Breast epithelium (tissue), 4 donors: ENCODE measurements at regions not wholly inside any gene's neighbourhood (a gene's known extent, or its start where the extent isn't known, plus 50 kb on each side); places are given as distances from the start of the nearest gene placed in this dataset.
A peak's percentile ranks its signal among the peaks of the same experiment; 100 is the strongest.
"Not testable (repeated sequence)": the region's sequence is repeated elsewhere in the genome, so short reads cannot be mapped to it uniquely, and the experiment has no call there.

ENCODE experiments used
- DNase-seq, 2 donors: peaks; one replicate each; pipeline ENCODE4 v3.0.0-alpha.2; 2019; ENCODE audit warnings: low spot score in 2 of 2
- H3K27ac ChIP-seq, 2 donors: fragments of 200-600 bp; sonication (generic) in 1 of 2; one replicate each; pipeline ENCODE4 v1.5.1; 2016 to 2019; ENCODE audit warnings: mild to moderate bottlenecking in 1 of 2
- H3K27me3 ChIP-seq, 2 donors: fragments of 200-600 bp; sonication (generic) in 1 of 2; one replicate each; pipeline versions ENCODE4 v1.5.1 to v1.6.0; 2017 to 2019; ENCODE audit warnings: control low read depth in 1 of 2, mild to moderate bottlenecking in 1 of 2
- H3K36me3 ChIP-seq: fragments of 200-600 bp; one replicate; pipeline ENCODE4 v1.5.1; 2019
- H3K4me1 ChIP-seq, 2 donors: fragments of 200-600 bp; sonication (generic); one replicate each; pipeline ENCODE4 v1.5.1; 2016 to 2019; ENCODE audit warnings: control low read depth in 1 of 2
- H3K4me3 ChIP-seq, 3 donors: fragments of 200-600 bp; sonication (generic); 1 replicate in 2 of 3; 2 replicates in 1 of 3; pipeline ENCODE4 v1.5.1; 2016 to 2019; ENCODE audit warnings: mild to moderate bottlenecking in 3 of 3, moderate library complexity in 2 of 3
- H3K9me3 ChIP-seq, 2 donors: fragments of 200-600 bp; sonication (generic) in 1 of 2; one replicate each; pipeline ENCODE4 v1.5.1; 2016 to 2019; ENCODE audit warnings: control low read depth in 1 of 2
- CTCF ChIP-seq, 3 donors: fragments of 450-650 bp; IDR thresholded peaks; one replicate each; pipeline ENCODE4 v1.5.1; 2016 to 2017; ENCODE audit warnings: antibody characterized with exemption in 3 of 3, mild to moderate bottlenecking in 3 of 3, moderate library complexity in 3 of 3
- POLR2A ChIP-seq: fragments of 450-650 bp; IDR thresholded peaks from one replicate; pipeline ENCODE4 v1.6.1; 2016; ENCODE audit warnings: antibody characterized with exemption, mild to moderate bottlenecking, moderate library complexity
- POLR2AphosphoS5 ChIP-seq, 3 donors: sonication (generic); formaldehyde crosslinking; IDR thresholded peaks; one replicate each; pipeline ENCODE4 v1.6.1; 2017; ENCODE audit warnings: antibody characterized with exemption in 3 of 3
- intact Hi-C: fragments of 100-400 bp; cut with DNase I; formaldehyde crosslinking; loops from one replicate; pipeline ENCODE4 v1.15.1; 2023; ENCODE audit warnings: low total_unique reads

- no peaks in the 10 kb centered on the region for H3K9me3 ChIP-seq
- DNase-seq, result no peak
- intact Hi-C loops, result no loop called here
- H3K27me3 ChIP-seq, result no peaks in the 10 kb centered on the region
- no peak overlapping the region for H3K4me3 ChIP-seq
- H3K36me3 ChIP-seq, result no peaks in the 10 kb centered on the region
- no peak overlapping the region for H3K27ac ChIP-seq
- TF ChIP-seq POLR2A (no peak), CTCF (IDR thresholded peaks at IDR 0.05) (no peak), POLR2AphosphoS5 (IDR thresholded peaks at IDR 0.05) (no peak)
- H3K4me1 ChIP-seq, result no peaks in the 10 kb centered on the region
Observed at GRCh38 chr1:115440733-115441132, 102.7 kb upstream of the NGF start.

- H3K4me3 ChIP-seq, intact Hi-C loops, H3K27me3 ChIP-seq: not testable (repeated sequence)
Observed at GRCh38 chr1:115439520-115439919, 101.5 kb upstream of the NGF start.

GRCh38 chr1:115437196-115437595 is 99.1 kb upstream of the NGF start:
- no peak for TF ChIP-seq POLR2AphosphoS5 (IDR thresholded peaks at IDR 0.05)
- no peak for TF ChIP-seq POLR2A
- no peak for TF ChIP-seq CTCF (IDR thresholded peaks at IDR 0.05)
- Histone ChIP-seq H3K9me3 (no peaks in the 10 kb centered on the region), H3K36me3 (no peaks in the 10 kb centered on the region), H3K27ac (no peak overlapping the region), H3K27me3 (no peaks in the 10 kb centered on the region), H3K4me1 (no peaks in the 10 kb centered on the region), H3K4me3 (no peak overlapping the region)
- intact Hi-C loops, result no loop called here
- no peak for DNase-seq

More at GRCh38 chr1:115439520-115439919, 101.5 kb upstream of the NGF start:
- not testable (repeated sequence) for H3K36me3 ChIP-seq, DNase-seq, H3K4me1 ChIP-seq, H3K9me3 ChIP-seq, H3K27ac ChIP-seq

GRCh38 chr1:115436596-115436995 is 98.5 kb upstream of the NGF start:
- intact Hi-C loops, result no loop called here
- TF ChIP-seq POLR2A, result no peak
- TF ChIP-seq CTCF (IDR thresholded peaks at IDR 0.05), result no peak
- no peak for TF ChIP-seq POLR2AphosphoS5 (IDR thresholded peaks at IDR 0.05)
- Histone ChIP-seq H3K27ac (no peak overlapping the region), H3K36me3 (no peaks in the 10 kb centered on the region), H3K9me3 (no peaks in the 10 kb centered on the region), H3K4me1 (no peaks in the 10 kb centered on the region), H3K4me3 (no peak overlapping the region), H3K27me3 (no peaks in the 10 kb centered on the region)
- DNase-seq, result no peak

- Histone ChIP-seq H3K27ac (peak overlapping the region in 1 of 2 donors; percentile 7), H3K4me1 (no peaks in the 10 kb centered on the region), H3K9me3 (no peaks in the 10 kb centered on the region), H3K4me3 (no peak overlapping the region), H3K27me3 (no peaks in the 10 kb centered on the region), H3K36me3 (no peaks in the 10 kb centered on the region)
- no peak for TF ChIP-seq POLR2A
- no peak for TF ChIP-seq POLR2AphosphoS5 (IDR thresholded peaks at IDR 0.05)
- TF ChIP-seq CTCF (IDR thresholded peaks at IDR 0.05), result no peak
- DNase-seq, result no peak
- intact Hi-C loops, result no loop called here
Observed at GRCh38 chr1:115433483-115433882, 95.4 kb upstream of the NGF start.

GRCh38 chr1:115432061-115432460 is 94.0 kb upstream of the NGF start:
- no peaks in the 10 kb centered on the region for H3K27me3 ChIP-seq
- no peaks in the 10 kb centered on the region for H3K4me1 ChIP-seq
- no peak overlapping the region for H3K27ac ChIP-seq
- DNase-seq, result no peak
- H3K4me3 ChIP-seq, result no peak overlapping the region
- no peaks in the 10 kb centered on the region for H3K36me3 ChIP-seq
- TF ChIP-seq POLR2AphosphoS5 (IDR thresholded peaks at IDR 0.05) (no peak), POLR2A (no peak), CTCF (IDR thresholded peaks at IDR 0.05) (no peak)
- intact Hi-C loops, result no loop called here
- no peaks in the 10 kb centered on the region for H3K9me3 ChIP-seq
